Keratinocyte (primary cell): ENCODE measurements at regions not wholly inside any gene's neighbourhood (a gene's known extent, or its start where the extent isn't known, plus 50 kb on each side); places are given as distances from the start of the nearest gene placed in this dataset.

Source experiments
- DNase-seq: peaks from one replicate; pipeline ENCODE4 v3.0.0-alpha.2; 2011; ENCODE audit warnings: low read depth, missing footprints, low spot score
- FAIRE-seq: peaks from 2 replicates; lab custom pipeline; 2011; peaks lifted over from hg19 to GRCh38; lab: Jason Lieb, UNC
- H2AFZ ChIP-seq: 2 replicates; pipeline ENCODE4 v1.6.0; 2012; ENCODE audit warnings: low read length, control low read depth, inconsistent platforms; ENCODE audit not compliant: control insufficient read depth
- H3K27ac ChIP-seq: 2 replicates; pipeline ENCODE4 v1.5.1; 2011; ENCODE audit warnings: low read length; ENCODE audit not compliant: control insufficient read depth, insufficient read depth
- H3K27me3 ChIP-seq: 3 replicates; pipeline ENCODE4 v1.6.0; 2011; ENCODE audit warnings: low read length; ENCODE audit not compliant: control insufficient read depth, insufficient read depth; ENCODE audit errors: extremely low read depth
- H3K36me3 ChIP-seq, 2 experiments: 2 replicates in 1 of 2; 3 replicates in 1 of 2; pipeline ENCODE4 v1.5.1; 2011; ENCODE audit warnings: low read length in 2 of 2, mild to moderate bottlenecking in 1 of 2; ENCODE audit not compliant: control insufficient read depth in 2 of 2, insufficient read depth in 2 of 2; ENCODE audit errors: extremely low read depth in 1 of 2
- H3K4me1 ChIP-seq: 3 replicates; pipeline ENCODE4 v1.5.1; 2011; ENCODE audit warnings: low read length; ENCODE audit not compliant: control insufficient read depth, insufficient read depth; ENCODE audit errors: extremely low read depth
- H3K4me2 ChIP-seq: 3 replicates; pipeline ENCODE4 v1.6.0; 2011; ENCODE audit warnings: low read depth, low read length; ENCODE audit not compliant: control insufficient read depth, insufficient read depth; ENCODE audit errors: extremely low read depth
- H3K4me3 ChIP-seq, 3 experiments: fragments of 200-600 bp in 1 of 3; sonication (generic) in 1 of 3; 2 replicates in 2 of 3; 3 replicates in 1 of 3; pipeline ENCODE4 v1.5.1; 2011 to 2016; ENCODE audit warnings: low read length in 3 of 3, mild to moderate bottlenecking in 3 of 3, control low read depth in 2 of 3, inconsistent platforms in 1 of 3, low read depth in 1 of 3, mixed read lengths in 1 of 3, mixed run types in 1 of 3, moderate library complexity in 1 of 3; ENCODE audit not compliant: control insufficient read depth in 2 of 3, insufficient read depth in 2 of 3; ENCODE audit errors: extremely low read depth in 1 of 3
- H3K79me2 ChIP-seq: 2 replicates; pipeline ENCODE4 v1.6.0; 2012; ENCODE audit warnings: low read length; ENCODE audit not compliant: control insufficient read depth, insufficient read depth
- H3K9ac ChIP-seq: 3 replicates; pipeline ENCODE4 v1.6.0; 2011; ENCODE audit warnings: low read length; ENCODE audit not compliant: control insufficient read depth, insufficient read depth; ENCODE audit errors: extremely low read depth
- H3K9me1 ChIP-seq: 3 replicates; pipeline ENCODE4 v1.6.0; 2011; ENCODE audit warnings: low read length; ENCODE audit not compliant: control insufficient read depth, insufficient read depth; ENCODE audit errors: extremely low read depth
- H3K9me3 ChIP-seq: 2 replicates; pipeline ENCODE4 v1.5.1; 2012; ENCODE audit warnings: low read depth, low read length; ENCODE audit not compliant: control insufficient read depth
- H4K20me1 ChIP-seq: 3 replicates; pipeline ENCODE4 v1.6.0; 2011; ENCODE audit warnings: low read length; ENCODE audit not compliant: control insufficient read depth, insufficient read depth; ENCODE audit errors: extremely low read depth
- EZH2 ChIP-seq: IDR thresholded peaks from one replicate; pipeline ENCODE4 v1.6.1; 2012; ENCODE audit warnings: inconsistent platforms, mild to moderate bottlenecking, low read length, moderate library complexity
- dilution Hi-C: fragments of 300-500 bp; cut with MboI; formaldehyde crosslinking; loops from one replicate; pipeline ENCODE4 v1.7.0; 2020; ENCODE audit warnings: low sequenced_read_pairs; ENCODE audit not compliant: extremely low pct_ligation_motif_present
- TF ChIP-seq, protein P1 (sequence below), 3 experiments: IDR thresholded peaks in 1 of 3; conservative IDR thresholded peaks in 1 of 3; optimal IDR thresholded peaks in 1 of 3; 2 replicates in 2 of 3; 3 replicates in 1 of 3; pipeline versions ENCODE3 to v1.5.1; 2011; ENCODE audit warnings: low read length in 3 of 3, mild to moderate bottlenecking in 3 of 3, moderate library complexity in 2 of 3, control low read depth in 1 of 3, inconsistent platforms in 1 of 3; ENCODE audit not compliant: insufficient read depth in 2 of 3; ENCODE audit errors: extremely low read depth in 1 of 3

DNA sequence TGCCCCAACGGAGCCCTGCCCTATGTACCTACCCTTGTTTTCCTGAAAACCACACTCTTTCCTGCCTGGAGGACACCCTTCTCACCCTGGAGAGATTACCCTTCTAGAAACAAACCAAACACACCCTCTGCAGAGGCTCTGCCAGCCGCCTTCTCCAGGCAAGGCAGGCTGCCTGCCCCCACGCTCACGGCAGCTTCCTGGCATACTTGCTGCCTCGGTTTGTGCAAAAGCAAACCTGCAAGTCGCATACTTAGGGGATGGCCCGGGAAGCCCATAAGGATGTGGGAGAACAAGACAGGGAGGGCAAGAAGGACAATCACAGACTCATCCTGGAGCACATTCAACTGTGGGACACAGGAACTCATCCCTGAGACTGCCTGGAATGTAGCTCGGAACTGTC lies 154.0 kb upstream of the DIO3 start:
- no peak for FAIRE-seq
- peaks cover 16% of the 10 kb centered on the region for H3K9me3 ChIP-seq
- no peak overlapping the region for H3K27ac ChIP-seq
- H3K36me3 ChIP-seq = no peaks in the 10 kb centered on the region
- H3K4me3 ChIP-seq = no peak overlapping the region
- H3K27me3 ChIP-seq = no peaks in the 10 kb centered on the region
- TF ChIP-seq, protein P1, sequence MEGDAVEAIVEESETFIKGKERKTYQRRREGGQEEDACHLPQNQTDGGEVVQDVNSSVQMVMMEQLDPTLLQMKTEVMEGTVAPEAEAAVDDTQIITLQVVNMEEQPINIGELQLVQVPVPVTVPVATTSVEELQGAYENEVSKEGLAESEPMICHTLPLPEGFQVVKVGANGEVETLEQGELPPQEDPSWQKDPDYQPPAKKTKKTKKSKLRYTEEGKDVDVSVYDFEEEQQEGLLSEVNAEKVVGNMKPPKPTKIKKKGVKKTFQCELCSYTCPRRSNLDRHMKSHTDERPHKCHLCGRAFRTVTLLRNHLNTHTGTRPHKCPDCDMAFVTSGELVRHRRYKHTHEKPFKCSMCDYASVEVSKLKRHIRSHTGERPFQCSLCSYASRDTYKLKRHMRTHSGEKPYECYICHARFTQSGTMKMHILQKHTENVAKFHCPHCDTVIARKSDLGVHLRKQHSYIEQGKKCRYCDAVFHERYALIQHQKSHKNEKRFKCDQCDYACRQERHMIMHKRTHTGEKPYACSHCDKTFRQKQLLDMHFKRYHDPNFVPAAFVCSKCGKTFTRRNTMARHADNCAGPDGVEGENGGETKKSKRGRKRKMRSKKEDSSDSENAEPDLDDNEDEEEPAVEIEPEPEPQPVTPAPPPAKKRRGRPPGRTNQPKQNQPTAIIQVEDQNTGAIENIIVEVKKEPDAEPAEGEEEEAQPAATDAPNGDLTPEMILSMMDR (optimal IDR thresholded peaks at IDR 0.05 in 1 of 3, IDR thresholded peaks at IDR 0.05 in 1 of 3, conservative IDR thresholded peaks at IDR 0.05 in 1 of 3; ENCODE audit: extremely low read depth in 1 of 3, insufficient read depth in 2 of 3, low read length in 3 of 3) = no peak
- no peak for TF ChIP-seq EZH2
- H3K79me2 ChIP-seq = no peaks in the 10 kb centered on the region
- H3K9me1 ChIP-seq = no peaks in the 10 kb centered on the region
- H3K4me2 ChIP-seq = no peak overlapping the region
- no peak overlapping the region for H3K9ac ChIP-seq
- DNase-seq = no peak
- H2AFZ ChIP-seq = no peak overlapping the region
- dilution Hi-C loops = no loop called here
- H4K20me1 ChIP-seq = no peaks in the 10 kb centered on the region
- no peaks in the 10 kb centered on the region for H3K4me1 ChIP-seq

DNA sequence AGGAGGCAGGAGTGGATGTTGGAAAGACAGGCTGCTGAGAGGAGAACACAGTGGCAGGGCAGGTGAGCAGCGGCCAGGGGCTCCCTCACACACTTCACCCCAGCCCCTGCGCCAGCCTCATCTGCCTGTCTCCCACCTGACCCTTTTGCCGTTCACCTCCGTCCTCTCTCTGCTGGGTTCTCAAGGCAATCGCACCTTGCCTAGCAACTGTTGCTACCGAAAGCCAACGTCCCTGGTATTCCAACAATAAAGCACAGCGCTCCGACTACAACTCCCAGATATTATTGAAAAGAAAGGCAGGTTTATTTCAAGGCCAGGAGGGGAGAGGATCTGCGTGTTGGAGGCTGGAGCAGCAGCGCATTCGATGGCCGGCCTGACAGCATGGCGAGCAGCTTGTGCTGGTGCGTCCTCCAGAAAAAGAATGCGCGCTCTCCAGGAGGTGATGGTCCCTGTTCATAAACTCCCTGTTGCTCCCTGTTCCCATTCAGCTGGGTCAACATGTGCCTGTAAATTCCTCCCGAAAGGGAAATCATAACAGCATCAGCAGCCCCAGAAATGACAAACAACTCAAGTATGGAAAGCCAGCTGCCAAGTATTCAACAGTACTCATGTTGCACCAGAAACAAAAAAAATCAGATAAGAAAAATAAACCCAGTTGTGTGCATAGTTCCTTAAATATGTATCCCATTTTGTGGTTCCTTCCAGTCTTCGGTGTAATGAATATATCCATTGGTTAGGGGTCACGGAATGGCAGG lies 153.0 kb upstream of the DIO3 start:
- no peak overlapping the region for H3K27ac ChIP-seq
- H3K4me2 ChIP-seq = no peak overlapping the region
- no peaks in the 10 kb centered on the region for H3K79me2 ChIP-seq
- H2AFZ ChIP-seq = no peak overlapping the region
- H3K36me3 ChIP-seq = no peaks in the 10 kb centered on the region
- no peak overlapping the region for H3K9ac ChIP-seq
- no peaks in the 10 kb centered on the region for H3K27me3 ChIP-seq
- FAIRE-seq (no peak), DNase-seq (no peak)
- no peaks in the 10 kb centered on the region for H4K20me1 ChIP-seq
- H3K4me3 ChIP-seq = no peak overlapping the region
- no peaks in the 10 kb centered on the region for H3K4me1 ChIP-seq
- dilution Hi-C loops = no loop called here
- peaks cover 13% of the 10 kb centered on the region for H3K9me3 ChIP-seq
- TF ChIP-seq, protein P1 (optimal IDR thresholded peaks at IDR 0.05 in 1 of 3, IDR thresholded peaks at IDR 0.05 in 1 of 3, conservative IDR thresholded peaks at IDR 0.05 in 1 of 3; ENCODE audit: extremely low read depth in 1 of 3, insufficient read depth in 2 of 3, low read length in 3 of 3) = no peak
- TF ChIP-seq EZH2 = no peak
- H3K9me1 ChIP-seq = no peaks in the 10 kb centered on the region
